Loucy (cell line): ENCODE measurements at regions not wholly inside any gene's neighbourhood (a gene's known extent, or its start where the extent isn't known, plus 50 kb on each side); places are given as distances from the start of the nearest gene placed in this dataset.

Experiments used
- CTCF ChIP-seq: fragments of 200-600 bp; sonication (generic); conservative IDR thresholded peaks from 2 replicates; pipeline ENCODE4 v1.5.1; 2014; ENCODE audit warnings: mild to moderate bottlenecking, antibody characterized with exemption, low read length
- EZH2phosphoT487 ChIP-seq: fragments of 200-600 bp; IDR thresholded peaks from 2 replicates; pipeline ENCODE4 v1.6.1; 2018; ENCODE audit warnings: antibody characterized with exemption, mild to moderate bottlenecking, moderate library complexity, borderline replicate concordance

GRCh38 chr10:8349610-8350249 is 295.2 kb downstream of the GATA3 start:
- no peak for TF ChIP-seq CTCF
- TF ChIP-seq EZH2phosphoT487: no peak
